Upper lobe of left lung (tissue), 6 donors: ENCODE measurements at regions not wholly inside any gene's neighbourhood (a gene's known extent, or its start where the extent isn't known, plus 50 kb on each side); places are given as distances from the start of the nearest gene placed in this dataset.

Experiments used
- ATAC-seq, 2 donors: fragments of 200-7000 bp; cut with Tn5 transposase; one replicate each; pipeline ENCODE4 v1.9.1; 2022; ENCODE audit warnings: mild to moderate bottlenecking in 2 of 2, moderate library complexity in 2 of 2; ENCODE audit not compliant: low FRiP score in 2 of 2
- DNase-seq, 2 donors: peaks; one replicate each; pipeline ENCODE4 v3.0.0-alpha.2; 2019 to 2020
- H3K27ac ChIP-seq, 4 donors: fragments of 200-600 bp; sonication (generic); one replicate each; pipeline ENCODE4 v1.5.1; 2016 to 2019
- H3K27me3 ChIP-seq, 4 donors: fragments of 200-600 bp; sonication (generic); one replicate each; pipeline ENCODE4 v1.5.1; 2017 to 2019
- H3K36me3 ChIP-seq, 4 donors: fragments of 200-600 bp; sonication (generic); one replicate each; pipeline ENCODE4 v1.5.1; 2016 to 2019
- H3K4me1 ChIP-seq, 4 donors: fragments of 200-600 bp; sonication (generic); one replicate each; pipeline ENCODE4 v1.5.1; 2018 to 2019
- H3K4me3 ChIP-seq, 4 donors: fragments of 200-600 bp; sonication (generic); one replicate each; pipeline ENCODE4 v1.5.1; 2017 to 2019; ENCODE audit warnings: mild to moderate bottlenecking in 2 of 4, moderate library complexity in 1 of 4
- H3K9me3 ChIP-seq, 4 donors: fragments of 200-600 bp; sonication (generic); one replicate each; pipeline ENCODE4 v1.5.1; 2018 to 2019
- CTCF ChIP-seq, 6 experiments: fragments of 450-650 bp in 4 of 6; fragments of 200-600 bp in 2 of 6; sonication (generic) in 2 of 6; IDR thresholded peaks; one replicate each; pipeline ENCODE4 v1.5.1; 2016 to 2019; ENCODE audit warnings: antibody characterized with exemption in 6 of 6
- EP300 ChIP-seq, 4 donors: sonication (generic); formaldehyde crosslinking; IDR thresholded peaks; one replicate each; pipeline ENCODE4 v1.5.1; 2017; ENCODE audit warnings: antibody characterized with exemption in 4 of 4, control low read depth in 2 of 4
- POLR2A ChIP-seq, 4 donors: fragments of 450-650 bp; IDR thresholded peaks; one replicate each; pipeline ENCODE4 v1.5.1; 2016 to 2017; ENCODE audit warnings: antibody characterized with exemption in 4 of 4, mild to moderate bottlenecking in 2 of 4
- POLR2AphosphoS5 ChIP-seq, 2 donors: sonication (generic); formaldehyde crosslinking; IDR thresholded peaks; one replicate each; pipeline ENCODE4 v1.5.1; 2017; ENCODE audit warnings: antibody characterized with exemption in 2 of 2
- WGBS, 2 donors: methylation state at CpG; one replicate each; pipeline ENCODE4 v1.1.5; 2017 to 2018; 5-methylcytosine and 5-hydroxymethylcytosine counted together
- donor health status: DM: no; HTN: no; CAD: no; lungs with moderate emphysema.
- donor health status: DM: no; HTN: yes; CAD: no; lungs with severe emphysema.

GRCh38 chr5:138702166-138703077 is 50.8 kb upstream of the CTNNA1 start:
- Histone ChIP-seq H3K4me1 (no peaks in the 10 kb centered on the region), H3K4me3 (no peak overlapping the region), H3K27me3 (no peaks in the 10 kb centered on the region), H3K36me3 (no peaks in the 10 kb centered on the region), H3K27ac (no peak overlapping the region), H3K9me3 (no peaks in the 10 kb centered on the region)
- ATAC-seq = no peak
- WGBS, 2 donors = 62 to 65% methylated on average over 4 to 5 of the region's 5 CpGs
- TF ChIP-seq POLR2AphosphoS5 (IDR thresholded peaks at IDR 0.05) = no peak
- no peak for TF ChIP-seq EP300 (IDR thresholded peaks at IDR 0.05)
- TF ChIP-seq POLR2A (IDR thresholded peaks at IDR 0.05) = no peak
- TF ChIP-seq CTCF (IDR thresholded peaks at IDR 0.05) = no peak
- no peak for DNase-seq

GRCh38 chr5:138701678-138702077 is 51.5 kb upstream of the CTNNA1 start:
- no peak for ATAC-seq
- no peak for TF ChIP-seq EP300 (IDR thresholded peaks at IDR 0.05)
- no peak for TF ChIP-seq POLR2A (IDR thresholded peaks at IDR 0.05)
- no peak for TF ChIP-seq POLR2AphosphoS5 (IDR thresholded peaks at IDR 0.05)
- TF ChIP-seq CTCF (IDR thresholded peaks at IDR 0.05) = no peak
- WGBS, 2 donors = 91 to 92% methylated on average over 3 of the region's 3 CpGs
- H3K36me3 ChIP-seq = no peaks in the 10 kb centered on the region
- H3K9me3 ChIP-seq = no peaks in the 10 kb centered on the region
- peaks cover 0 to 2% (median 0%) of the 10 kb centered on the region in 4 donors for H3K4me1 ChIP-seq
- no peak for DNase-seq
- H3K27me3 ChIP-seq = no peaks in the 10 kb centered on the region
- H3K27ac ChIP-seq = no peak overlapping the region
- H3K4me3 ChIP-seq = no peak overlapping the region

DNA sequence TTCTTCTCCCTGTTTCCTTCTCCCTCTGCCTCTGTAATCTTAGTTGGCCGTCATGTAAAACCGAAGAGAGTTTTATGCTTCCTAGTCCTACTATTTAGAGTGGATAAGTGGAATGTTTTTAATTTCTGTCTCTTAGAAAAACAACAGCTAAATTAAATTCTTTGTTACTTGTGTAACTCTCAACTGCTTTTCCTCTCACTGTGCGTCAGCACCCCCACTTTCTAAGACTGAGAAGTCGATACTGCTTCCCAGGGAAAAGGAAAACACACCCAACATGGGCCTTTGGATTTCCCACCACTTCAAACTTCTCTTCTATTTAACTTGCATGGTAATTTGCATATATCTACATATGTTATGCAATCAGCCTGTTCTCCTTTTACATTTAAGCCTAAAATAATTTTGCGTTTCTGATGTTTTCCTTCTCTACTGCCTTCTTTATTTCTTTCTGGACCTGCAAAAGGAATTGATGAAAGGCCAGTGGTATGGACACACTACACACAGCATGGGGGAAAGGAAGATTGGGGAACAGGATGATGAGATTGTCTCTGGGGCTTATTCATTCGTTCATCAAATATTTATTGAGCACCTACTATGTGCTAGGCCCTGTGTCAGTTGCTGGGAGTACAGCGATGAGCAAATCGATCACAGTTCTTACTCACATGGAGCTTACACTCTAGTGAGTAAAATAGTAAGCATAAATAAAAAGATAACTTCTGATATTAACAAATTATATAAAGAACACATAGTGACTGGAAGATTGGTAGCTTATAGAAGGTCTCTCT is 52.5 kb upstream of the CTNNA1 start:
- Histone ChIP-seq H3K9me3 (no peaks in the 10 kb centered on the region), H3K27me3 (no peaks in the 10 kb centered on the region), H3K4me1 (peaks cover 0 to 6% (median 0%) of the 10 kb centered on the region in 4 donors), H3K4me3 (no peak overlapping the region), H3K27ac (no peak overlapping the region), H3K36me3 (no peaks in the 10 kb centered on the region)
- ATAC-seq (no peak), DNase-seq (no peak)
- 91 to 94% methylated on average over 8 of the region's 8 CpGs for WGBS, 2 donors
- TF ChIP-seq POLR2AphosphoS5 (IDR thresholded peaks at IDR 0.05) = no peak
- TF ChIP-seq EP300 (IDR thresholded peaks at IDR 0.05) = no peak
- no peak for TF ChIP-seq POLR2A (IDR thresholded peaks at IDR 0.05)
- no peak for TF ChIP-seq CTCF (IDR thresholded peaks at IDR 0.05)

GRCh38 chr5:138699482-138699881 is 53.7 kb upstream of the CTNNA1 start:
- Histone ChIP-seq H3K4me1 (peaks cover 0 to 6% (median 0%) of the 10 kb centered on the region in 4 donors), H3K27me3 (no peaks in the 10 kb centered on the region), H3K9me3 (no peaks in the 10 kb centered on the region), H3K27ac (no peak overlapping the region), H3K4me3 (no peak overlapping the region), H3K36me3 (no peaks in the 10 kb centered on the region)
- no peak for DNase-seq
- ATAC-seq = no peak
- TF ChIP-seq EP300 (IDR thresholded peaks at IDR 0.05) (no peak), POLR2AphosphoS5 (IDR thresholded peaks at IDR 0.05) (no peak), CTCF (IDR thresholded peaks at IDR 0.05) (no peak), POLR2A (IDR thresholded peaks at IDR 0.05) (no peak)
- WGBS, 2 donors = 89 to 98% methylated on average over 2 of the region's 2 CpGs
